HEK293 (cell line): ENCODE measurements at regions not wholly inside any gene's neighbourhood (a gene's known extent, or its start where the extent isn't known, plus 50 kb on each side); places are given as distances from the start of the nearest gene placed in this dataset.

ENCODE experiments used
- CTCF ChIA-PET: fragments of 350-600 bp; formaldehyde crosslinking; extraction: SDS; loops from one replicate; lab custom pipeline; 2021; ENCODE audit warnings: antibody characterized with exemption; lab: Yijun Ruan, JAX
- POLR2A ChIA-PET: fragments of 300-600 bp; formaldehyde crosslinking; extraction: SDS; loops from one replicate; lab custom pipeline; 2020; ENCODE audit warnings: antibody characterized with exemption, inconsistent platforms; lab: Yijun Ruan, JAX
- H3K27ac ChIP-seq: fragments of 200-500 bp; sonication (Bioruptor generic); 2 replicates; pipeline ENCODE4 v1.5.1; 2014; ENCODE audit warnings: low read depth, low read length, control low read depth, inconsistent platforms; ENCODE audit errors: extremely low read depth
- H3K36me3 ChIP-seq, 2 experiments: fragments of 200-500 bp in 1 of 2; sonication (Bioruptor generic) in 1 of 2; 1 replicate in 1 of 2; 2 replicates in 1 of 2; pipeline ENCODE4 v1.5.1; 2014 to 2017; ENCODE audit warnings: inconsistent platforms in 2 of 2, low read length in 2 of 2; ENCODE audit not compliant: control insufficient read depth in 2 of 2, insufficient read depth in 1 of 2
- H3K4me1 ChIP-seq: fragments of 200-500 bp; sonication (Bioruptor generic); 2 replicates; pipeline ENCODE4 v1.5.1; 2014; ENCODE audit warnings: mild to moderate bottlenecking, low read length, inconsistent platforms; ENCODE audit not compliant: control insufficient read depth, insufficient read depth
- H3K4me3 ChIP-seq: 2 replicates; pipeline ENCODE4 v1.5.1; 2011; ENCODE audit warnings: low read depth, mild to moderate bottlenecking, control low read depth, low read length, moderate library complexity
- H3K9me3 ChIP-seq: fragments of 200-500 bp; sonication (Bioruptor generic); 2 replicates; pipeline ENCODE4 v1.5.1; 2014; ENCODE audit warnings: low read depth, low read length, inconsistent platforms; ENCODE audit not compliant: control insufficient read depth, insufficient read depth
- AEBP2 ChIP-seq: fragments of 450-650 bp; formaldehyde crosslinking; IDR thresholded peaks from 2 replicates; pipeline ENCODE4 v1.5.1; 2016; ENCODE audit warnings: missing biosample characterization, missing genetic modification characterization, borderline replicate concordance
- CTCF ChIP-seq: fragments of 450-650 bp; formaldehyde crosslinking; IDR thresholded peaks from 2 replicates; pipeline ENCODE4 v1.5.1; 2016; ENCODE audit warnings: missing biosample characterization, missing genetic modification characterization
- FEZF1 ChIP-seq: fragments of 450-650 bp; formaldehyde crosslinking; IDR thresholded peaks from 2 replicates; pipeline ENCODE4 v1.5.1; 2016; ENCODE audit warnings: missing biosample characterization, missing genetic modification characterization
- MEIS1 ChIP-seq: sonication (generic); formaldehyde crosslinking; IDR thresholded peaks from 2 replicates; pipeline ENCODE4 v1.8.1; 2022; ENCODE audit warnings: missing genetic modification reagents, mild to moderate bottlenecking, borderline replicate concordance
- ZBTB1 ChIP-seq: fragments of 450-650 bp; formaldehyde crosslinking; IDR thresholded peaks from 2 replicates; pipeline ENCODE4 v1.5.1; 2016; ENCODE audit warnings: missing biosample characterization, missing genetic modification characterization
- ZBTB17 ChIP-seq: fragments of 450-650 bp; formaldehyde crosslinking; IDR thresholded peaks from 2 replicates; pipeline ENCODE4 v1.5.1; 2016; ENCODE audit warnings: missing biosample characterization, missing genetic modification characterization
- ZIC2 ChIP-seq: fragments of 450-650 bp; formaldehyde crosslinking; IDR thresholded peaks from 2 replicates; pipeline ENCODE4 v1.5.1; 2016; ENCODE audit warnings: missing biosample characterization, missing genetic modification characterization
- ZNF138 ChIP-seq: fragments of 450-650 bp; formaldehyde crosslinking; IDR thresholded peaks from 2 replicates; pipeline ENCODE4 v1.5.1; 2016; ENCODE audit warnings: missing biosample characterization, missing genetic modification characterization, borderline replicate concordance
- ZNF148 ChIP-seq: fragments of 450-650 bp; formaldehyde crosslinking; IDR thresholded peaks from 2 replicates; pipeline ENCODE4 v1.5.0; 2017; ENCODE audit warnings: missing biosample characterization, missing genetic modification characterization, borderline replicate concordance
- ZNF175 ChIP-seq: fragments of 450-650 bp; formaldehyde crosslinking; IDR thresholded peaks from 2 replicates; pipeline ENCODE4 v1.5.1; 2016; ENCODE audit warnings: missing biosample characterization, missing genetic modification characterization
- ZNF202 ChIP-seq: fragments of 450-650 bp; formaldehyde crosslinking; IDR thresholded peaks from 2 replicates; pipeline ENCODE4 v1.5.1; 2016; ENCODE audit warnings: missing biosample characterization, missing genetic modification characterization, borderline replicate concordance
- ZNF211 ChIP-seq: fragments of 450-650 bp; formaldehyde crosslinking; IDR thresholded peaks from 2 replicates; pipeline ENCODE4 v1.5.1; 2016; ENCODE audit warnings: low read depth, missing biosample characterization, missing genetic modification characterization
- ZNF449 ChIP-seq: fragments of 450-650 bp; formaldehyde crosslinking; IDR thresholded peaks from 2 replicates; pipeline ENCODE4 v1.5.1; 2017; ENCODE audit warnings: missing biosample characterization, mild to moderate bottlenecking, missing genetic modification characterization, moderate library complexity
- ZNF654 ChIP-seq: fragments of 450-650 bp; formaldehyde crosslinking; IDR thresholded peaks from 2 replicates; pipeline ENCODE4 v1.5.1; 2016; ENCODE audit warnings: low read depth, missing biosample characterization, missing genetic modification characterization
- ZNF704 ChIP-seq: fragments of 450-650 bp; formaldehyde crosslinking; IDR thresholded peaks from 2 replicates; pipeline ENCODE4 v1.5.1; 2016; ENCODE audit warnings: missing biosample characterization, missing genetic modification characterization
- ZNF707 ChIP-seq: fragments of 450-650 bp; formaldehyde crosslinking; IDR thresholded peaks from 2 replicates; pipeline ENCODE4 v1.5.1; 2016; ENCODE audit warnings: missing biosample characterization, missing genetic modification characterization
- ZNF777 ChIP-seq: fragments of 450-650 bp; formaldehyde crosslinking; IDR thresholded peaks from 2 replicates; pipeline ENCODE4 v1.5.1; 2017; ENCODE audit warnings: missing biosample characterization, missing genetic modification characterization, borderline replicate concordance
- ZSCAN18 ChIP-seq: fragments of 450-650 bp; formaldehyde crosslinking; IDR thresholded peaks from 2 replicates; pipeline ENCODE4 v1.5.1; 2016; ENCODE audit warnings: missing biosample characterization, missing genetic modification characterization

- TF ChIP-seq ZBTB17 (tag by site-specific recombination) (no peak), ZNF138 (no peak), FEZF1 (no peak), AEBP2 (no peak), MEIS1 (no peak), ZNF449 (tag by site-specific recombination) (no peak)
These were observed 554.5 kb downstream of the STK39 start (continued) for GRCh38 chr2:167692936-167693335.

GRCh38 chr2:167692191-167692590, 555.2 kb downstream of the STK39 start:
- H3K27ac ChIP-seq: no peak overlapping the region
- TF ChIP-seq ZNF654 (tag by site-specific recombination) (no peak), ZNF211 (tag by site-specific recombination) (no peak), ZIC2 (no peak), ZBTB1 (tag by site-specific recombination) (no peak), ZNF175 (tag by site-specific recombination) (no peak), ZNF148 (tag by site-specific recombination) (no peak), ZSCAN18 (tag by site-specific recombination) (no peak), ZNF777 (tag by site-specific recombination) (no peak), CTCF (tag by site-specific recombination) (no peak), ZNF707 (tag by site-specific recombination) (no peak), ZNF202 (no peak), ZNF704 (tag by site-specific recombination) (no peak)
- TF ChIP-seq, all 188 proteins: peak for 0
- Histone ChIP-seq H3K4me3 (no peak overlapping the region), H3K36me3 (no peaks in the 10 kb centered on the region), H3K9me3 (no peaks in the 10 kb centered on the region), H3K4me1 (no peaks in the 10 kb centered on the region)
- CTCF ChIA-PET: no interaction called here
- POLR2A ChIA-PET: no interaction called here
